Caco-2 (cell line): ENCODE measurements at regions not wholly inside any gene's neighbourhood (a gene's known extent, or its start where the extent isn't known, plus 50 kb on each side); places are given as distances from the start of the nearest gene placed in this dataset.

Source experiments
- BruUV-seq: library from RNA; stranded (reverse); fragments of 400-500 nt; replicated peaks from 2 replicates; lab custom pipeline; 2021; lab: Mats Ljungman, UMichigan
- CTCF ChIA-PET: fragments of 300-600 bp; sonication (Branson Sonifier 250); formaldehyde crosslinking; loops from one replicate; lab custom pipeline; 2022; ENCODE audit warnings: antibody characterized with exemption; lab: Charles Lee
- POLR2A ChIA-PET: fragments of 300-600 bp; sonication (Branson Sonifier 250); formaldehyde crosslinking; loops from one replicate; lab custom pipeline; 2022; ENCODE audit warnings: antibody characterized with exemption; lab: Charles Lee
- DNase-seq, 2 experiments: peaks; one replicate each; pipeline versions ENCODE4 v3.0.0 to v3.0.0-alpha.2; 2020 to 2022
- H3K27me3 ChIP-seq: replicated peaks from 2 replicates; pipeline ENCODE4 v1.6.0; 2011; ENCODE audit warnings: low read length; ENCODE audit not compliant: control insufficient read depth, insufficient read depth
- H3K36me3 ChIP-seq: 2 replicates; pipeline ENCODE4 v1.5.1; 2011; ENCODE audit warnings: low read length; ENCODE audit not compliant: control insufficient read depth, insufficient read depth
- H3K4me1 ChIP-seq: fragments of 250-450 bp; sonication (Bioruptor Pico); 2 replicates; pipeline ENCODE4 v1.5.1; 2020; ENCODE audit warnings: mild to moderate bottlenecking
- H3K4me3 ChIP-seq: 2 replicates; pipeline ENCODE4 v1.5.1; 2011; ENCODE audit warnings: low read depth, mild to moderate bottlenecking, control low read depth, low read length
- H3K9me3 ChIP-seq: fragments of 250-450 bp; sonication (Bioruptor Pico); 2 replicates; pipeline ENCODE4 v1.5.1; 2020; ENCODE audit warnings: mild to moderate bottlenecking, moderate library complexity
- H3K27ac Mint-ChIP-seq: one replicate; pipeline ENCODE4 v1.8.0; 2022; ENCODE audit warnings: mixed read lengths; ENCODE audit not compliant: unreplicated experiment
- H3K27me3 Mint-ChIP-seq: one replicate; pipeline ENCODE4 v1.8.0; 2022; ENCODE audit warnings: mixed read lengths; ENCODE audit not compliant: insufficient read depth, unreplicated experiment
- H3K36me3 Mint-ChIP-seq: one replicate; pipeline ENCODE4 v1.8.0; 2022; ENCODE audit warnings: mild to moderate bottlenecking, mixed read lengths; ENCODE audit not compliant: insufficient read depth, unreplicated experiment
- H3K4me1 Mint-ChIP-seq: one replicate; pipeline ENCODE4 v1.8.0; 2022; ENCODE audit warnings: low read depth, mixed read lengths; ENCODE audit not compliant: unreplicated experiment
- H3K4me3 Mint-ChIP-seq: one replicate; pipeline ENCODE4 v1.8.0; 2022; ENCODE audit warnings: mild to moderate bottlenecking, moderate library complexity, mixed read lengths; ENCODE audit not compliant: unreplicated experiment
- H3K9me3 Mint-ChIP-seq: one replicate; pipeline ENCODE4 v1.8.0; 2022; ENCODE audit warnings: mixed read lengths; ENCODE audit not compliant: unreplicated experiment
- intact Hi-C: fragments of 100-400 bp; cut with micrococcal nuclease; formaldehyde crosslinking; loops from one replicate; pipeline ENCODE4 v1.10.0; 2022; ENCODE audit not compliant: unreplicated experiment
- TF ChIP-seq, protein P1 (sequence below), 2 experiments: fragments of 200-600 bp in 1 of 2; IDR thresholded peaks; 1 replicate in 1 of 2; 2 replicates in 1 of 2; pipeline versions ENCODE4 v1.5.1 to v1.8.0; 2011 to 2022; ENCODE audit warnings: antibody characterized with exemption in 1 of 2, control low read depth in 1 of 2, inconsistent platforms in 1 of 2, low read depth in 1 of 2, low read length in 1 of 2, mild to moderate bottlenecking in 1 of 2, moderate library complexity in 1 of 2; ENCODE audit not compliant: insufficient read depth in 1 of 2, severe bottlenecking in 1 of 2, unreplicated experiment in 1 of 2

DNA sequence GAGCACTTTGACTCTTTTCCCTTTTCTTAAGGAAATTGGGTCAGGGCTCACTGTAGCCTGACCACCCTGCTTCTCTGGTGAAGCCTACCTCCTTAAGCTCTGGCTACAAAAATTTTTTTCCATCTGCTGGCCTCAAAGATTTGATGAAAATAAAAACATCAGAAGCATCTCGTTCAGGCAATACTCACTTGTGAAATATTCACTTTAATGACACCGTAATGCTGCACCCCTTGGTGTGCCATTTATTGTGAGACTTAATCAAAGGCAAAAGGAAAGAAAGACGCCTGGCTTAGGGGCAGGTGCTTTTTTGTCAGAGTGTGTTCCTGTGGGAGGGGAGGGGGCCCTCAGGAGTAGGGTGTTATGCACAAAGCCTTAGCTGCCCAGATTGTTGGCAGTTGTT is 155.0 kb upstream of the TMPO start:
- H3K9me3 ChIP-seq, result no peaks in the 10 kb centered on the region
- Mint-ChIP-seq H3K27me3 (peaks cover 5% of the 10 kb centered on the region), H3K4me3 (no peak overlapping the region), H3K36me3 (no peaks in the 10 kb centered on the region), H3K9me3 (no peaks in the 10 kb centered on the region), H3K27ac (no peak overlapping the region), H3K4me1 (no peaks in the 10 kb centered on the region)
- H3K27me3 ChIP-seq, result no peaks in the 10 kb centered on the region
- no peak for DNase-seq
- POLR2A ChIA-PET, result no interaction called here
- H3K36me3 ChIP-seq, result no peaks in the 10 kb centered on the region
- intact Hi-C loops, result no loop called here
- CTCF ChIA-PET, result no interaction called here
- TF ChIP-seq, protein P1, sequence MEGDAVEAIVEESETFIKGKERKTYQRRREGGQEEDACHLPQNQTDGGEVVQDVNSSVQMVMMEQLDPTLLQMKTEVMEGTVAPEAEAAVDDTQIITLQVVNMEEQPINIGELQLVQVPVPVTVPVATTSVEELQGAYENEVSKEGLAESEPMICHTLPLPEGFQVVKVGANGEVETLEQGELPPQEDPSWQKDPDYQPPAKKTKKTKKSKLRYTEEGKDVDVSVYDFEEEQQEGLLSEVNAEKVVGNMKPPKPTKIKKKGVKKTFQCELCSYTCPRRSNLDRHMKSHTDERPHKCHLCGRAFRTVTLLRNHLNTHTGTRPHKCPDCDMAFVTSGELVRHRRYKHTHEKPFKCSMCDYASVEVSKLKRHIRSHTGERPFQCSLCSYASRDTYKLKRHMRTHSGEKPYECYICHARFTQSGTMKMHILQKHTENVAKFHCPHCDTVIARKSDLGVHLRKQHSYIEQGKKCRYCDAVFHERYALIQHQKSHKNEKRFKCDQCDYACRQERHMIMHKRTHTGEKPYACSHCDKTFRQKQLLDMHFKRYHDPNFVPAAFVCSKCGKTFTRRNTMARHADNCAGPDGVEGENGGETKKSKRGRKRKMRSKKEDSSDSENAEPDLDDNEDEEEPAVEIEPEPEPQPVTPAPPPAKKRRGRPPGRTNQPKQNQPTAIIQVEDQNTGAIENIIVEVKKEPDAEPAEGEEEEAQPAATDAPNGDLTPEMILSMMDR (IDR thresholded peaks at IDR 0.05; ENCODE audit: insufficient read depth in 1 of 2, low read depth in 1 of 2, low read length in 1 of 2, severe bottlenecking in 1 of 2, unreplicated experiment in 1 of 2), result no peak
- H3K4me3 ChIP-seq, result no peak overlapping the region
- no TSS peak for BruUV-seq
- H3K4me1 ChIP-seq, result no peaks in the 10 kb centered on the region

DNA sequence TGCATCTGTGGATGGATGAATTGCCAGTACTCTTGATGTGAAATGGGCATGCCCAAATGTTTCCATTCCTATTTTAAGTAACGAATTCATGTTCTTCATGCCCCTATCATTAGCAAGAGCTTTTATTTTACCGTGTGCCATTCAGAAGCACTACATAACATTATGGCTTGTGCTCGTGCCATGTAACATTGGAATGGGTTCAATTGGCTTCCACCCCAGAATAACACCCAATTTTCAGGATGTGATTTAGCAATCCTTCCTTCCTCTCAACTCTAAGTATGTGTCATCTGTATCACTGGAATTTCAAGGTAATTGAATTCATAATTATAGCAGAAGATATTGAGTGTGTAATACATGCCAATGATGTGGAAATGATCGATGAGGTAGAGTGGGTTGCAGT is 145.8 kb upstream of the TMPO start:
- intact Hi-C loops, result no loop called here
- Histone ChIP-seq H3K4me1 (no peaks in the 10 kb centered on the region), H3K27me3 (no peaks in the 10 kb centered on the region), H3K36me3 (no peaks in the 10 kb centered on the region), H3K4me3 (no peak overlapping the region), H3K9me3 (no peaks in the 10 kb centered on the region)
- no TSS peak for BruUV-seq
- Mint-ChIP-seq H3K27me3 (peaks cover 2% of the 10 kb centered on the region), H3K9me3 (no peaks in the 10 kb centered on the region), H3K4me1 (peaks cover 7% of the 10 kb centered on the region), H3K4me3 (no peak overlapping the region), H3K36me3 (no peaks in the 10 kb centered on the region), H3K27ac (no peak overlapping the region)
- TF ChIP-seq, protein P1 (IDR thresholded peaks at IDR 0.05; ENCODE audit: insufficient read depth in 1 of 2, low read depth in 1 of 2, low read length in 1 of 2, severe bottlenecking in 1 of 2, unreplicated experiment in 1 of 2), result no peak
- POLR2A ChIA-PET, result no interaction called here
- CTCF ChIA-PET, result no interaction called here
- DNase-seq, result no peak

DNA sequence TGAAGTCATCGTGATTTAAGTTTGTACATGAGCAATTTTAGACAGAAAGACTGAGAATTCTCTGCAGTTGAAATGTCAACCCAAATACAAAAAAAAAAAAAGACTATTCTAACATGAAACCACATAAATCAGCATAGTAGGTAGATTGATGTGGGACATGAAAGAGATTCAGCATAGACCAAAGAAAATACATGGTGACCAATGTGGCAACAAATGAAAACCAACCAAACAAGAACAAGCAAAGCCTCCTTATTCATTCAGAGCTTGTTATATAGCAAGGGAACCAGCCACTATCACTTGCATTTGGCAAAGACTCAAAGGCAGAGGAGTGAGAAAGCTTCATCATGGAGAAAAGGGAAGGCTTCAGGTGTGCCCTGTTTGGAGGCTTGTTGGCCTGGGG is 144.4 kb upstream of the TMPO start:
- Mint-ChIP-seq H3K27me3 (peaks cover 2% of the 10 kb centered on the region), H3K27ac (no peak overlapping the region), H3K36me3 (no peaks in the 10 kb centered on the region), H3K4me1 (peaks cover 7% of the 10 kb centered on the region), H3K4me3 (no peak overlapping the region), H3K9me3 (no peaks in the 10 kb centered on the region)
- POLR2A ChIA-PET, result no interaction called here
- BruUV-seq, result no TSS peak
- H3K36me3 ChIP-seq, result no peaks in the 10 kb centered on the region
- DNase-seq, result no peak
- TF ChIP-seq, protein P1 (IDR thresholded peaks at IDR 0.05; ENCODE audit: insufficient read depth in 1 of 2, low read depth in 1 of 2, low read length in 1 of 2, severe bottlenecking in 1 of 2, unreplicated experiment in 1 of 2), result no peak
- no peak overlapping the region for H3K4me3 ChIP-seq
- H3K9me3 ChIP-seq, result no peaks in the 10 kb centered on the region
- intact Hi-C loops, result loop anchor here (5.0 to 10.0 kb wide), 6 partner anchors 79 to 1796 kb away; no protein-coding TSS in a partner anchor
- H3K27me3 ChIP-seq, result no peaks in the 10 kb centered on the region
- H3K4me1 ChIP-seq, result no peaks in the 10 kb centered on the region
- CTCF ChIA-PET, result no interaction called here
